PC-3 (cell line): ENCODE measurements at regions not wholly inside any gene's neighbourhood (a gene's known extent, or its start where the extent isn't known, plus 50 kb on each side); places are given as distances from the start of the nearest gene placed in this dataset.

ENCODE experiments used
- EZH2 ChIP-seq: fragments of 300-600 bp; sonication (generic); IDR thresholded peaks from one replicate; pipeline ENCODE4 v1.6.1; 2017; ENCODE audit warnings: antibody characterized with exemption, mild to moderate bottlenecking, low read length; ENCODE audit not compliant: unreplicated experiment
- TF ChIP-seq, protein P1 (sequence below): fragments of 300-600 bp; sonication (generic); conservative IDR thresholded peaks from 2 replicates; pipeline ENCODE4 v1.5.1; 2017; ENCODE audit warnings: antibody characterized with exemption, low read depth, mild to moderate bottlenecking, low read length

DNA sequence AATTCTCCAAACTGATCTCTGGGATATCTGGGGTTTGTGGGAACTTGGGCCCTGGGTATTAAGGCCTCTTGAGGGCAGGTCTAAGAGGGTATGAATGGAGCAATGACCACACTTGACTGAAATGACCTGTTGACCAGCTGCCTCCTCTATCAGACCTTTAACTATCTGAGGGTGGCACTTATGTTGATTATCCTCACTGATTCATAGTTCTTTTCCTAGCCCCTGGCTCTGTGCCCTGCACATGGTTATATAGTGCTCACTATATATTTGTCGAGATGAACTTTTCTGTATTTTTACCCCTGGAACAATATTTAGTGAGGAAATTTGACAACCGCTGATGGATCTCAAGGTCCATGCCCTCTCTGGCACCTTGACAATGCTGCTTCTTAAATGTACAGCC, 305.5 kb upstream of the PLET1 start:
- TF ChIP-seq, protein P1, sequence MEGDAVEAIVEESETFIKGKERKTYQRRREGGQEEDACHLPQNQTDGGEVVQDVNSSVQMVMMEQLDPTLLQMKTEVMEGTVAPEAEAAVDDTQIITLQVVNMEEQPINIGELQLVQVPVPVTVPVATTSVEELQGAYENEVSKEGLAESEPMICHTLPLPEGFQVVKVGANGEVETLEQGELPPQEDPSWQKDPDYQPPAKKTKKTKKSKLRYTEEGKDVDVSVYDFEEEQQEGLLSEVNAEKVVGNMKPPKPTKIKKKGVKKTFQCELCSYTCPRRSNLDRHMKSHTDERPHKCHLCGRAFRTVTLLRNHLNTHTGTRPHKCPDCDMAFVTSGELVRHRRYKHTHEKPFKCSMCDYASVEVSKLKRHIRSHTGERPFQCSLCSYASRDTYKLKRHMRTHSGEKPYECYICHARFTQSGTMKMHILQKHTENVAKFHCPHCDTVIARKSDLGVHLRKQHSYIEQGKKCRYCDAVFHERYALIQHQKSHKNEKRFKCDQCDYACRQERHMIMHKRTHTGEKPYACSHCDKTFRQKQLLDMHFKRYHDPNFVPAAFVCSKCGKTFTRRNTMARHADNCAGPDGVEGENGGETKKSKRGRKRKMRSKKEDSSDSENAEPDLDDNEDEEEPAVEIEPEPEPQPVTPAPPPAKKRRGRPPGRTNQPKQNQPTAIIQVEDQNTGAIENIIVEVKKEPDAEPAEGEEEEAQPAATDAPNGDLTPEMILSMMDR, result no peak
- TF ChIP-seq EZH2, result no peak
